ENCODE measurements at regions not wholly inside any gene's neighbourhood (a gene's known extent, or its start where the extent isn't known, plus 50 kb on each side); places are given as distances from the start of the nearest gene placed in this dataset.

- ATAC-seq (no peak), DNase-seq (ENCODE audit: low read depth, low spot score) (no peak)
- H3K4me1 ChIP-seq (ENCODE audit: control insufficient read depth in 1 of 2, insufficient read depth in 2 of 2, low read length in 2 of 2): no peaks in the 10 kb centered on the region
- intact Hi-C loops (cut with micrococcal nuclease): no loop called here
- no peaks in the 10 kb centered on the region for H3K36me3 ChIP-seq (ENCODE audit: control insufficient read depth in 1 of 2, insufficient read depth in 2 of 2, low read length in 2 of 2)
- H3K4me3 ChIP-seq (replicated peaks in 1 of 2; ENCODE audit: low read depth in 1 of 2, low read length in 2 of 2): no peak overlapping the region
- no peaks in the 10 kb centered on the region for H3K27me3 ChIP-seq (ENCODE audit: insufficient read depth, low read length)
- H2AFZ ChIP-seq (ENCODE audit: low read depth, low read length, poor library complexity, severe bottlenecking): no peak overlapping the region
- H3K9me2 ChIP-seq (ENCODE audit: insufficient read depth): no peaks in the 10 kb centered on the region
- no peak overlapping the region for H3K4me2 ChIP-seq (ENCODE audit: low read length)
- H3K79me2 ChIP-seq (ENCODE audit: insufficient read depth, low read length): no peaks in the 10 kb centered on the region
- CTCF ChIA-PET: no interaction called here
- no peak overlapping the region for H3K27ac ChIP-seq (ENCODE audit: low read depth, low read length)
- POLR2A ChIA-PET: no interaction called here
- H4K20me1 ChIP-seq (ENCODE audit: insufficient read depth): no peaks in the 10 kb centered on the region
- H3K9me3 ChIP-seq (ENCODE audit: control insufficient read depth in 1 of 2, insufficient read depth in 1 of 2, low read depth in 1 of 2, low read length in 2 of 2): 0 out of 4 replicates have a peak, but pooled peaks cover 0 to 2% of the 10 kb centered on the region in 2 experiments
- RAD21 ChIA-PET (ENCODE audit: low non-redundant PET in 1 of 2, low total read pairs in 2 of 2, uncharacterized antibody in 2 of 2, unreplicated experiment in 2 of 2): no interaction called here
- no peak overlapping the region for H3K9ac ChIP-seq (ENCODE audit: low read length)
- no TSS peak for BruUV-seq (replicated peaks)
- TF ChIP-seq TCF7L2 (IDR thresholded peaks at IDR 0.05; ENCODE audit: borderline replicate concordance, extremely low read depth, insufficient read depth, insufficient read length) (no peak), ZFX (IDR thresholded peaks at IDR 0.05) (no peak), FOSL1 (IDR thresholded peaks at IDR 0.05; ENCODE audit: low read depth) (no peak), JUND (IDR thresholded peaks at IDR 0.05) (no peak), ELF1 (IDR thresholded peaks at IDR 0.05; ENCODE audit: borderline replicate concordance, low read depth) (no peak), EZH2phosphoT487 (IDR thresholded peaks at IDR 0.05; ENCODE audit: borderline replicate concordance) (no peak), SIN3A (IDR thresholded peaks at IDR 0.05; ENCODE audit: low read depth) (no peak), EGR1 (IDR thresholded peaks at IDR 0.05; ENCODE audit: low read depth) (no peak), ZNF274 (IDR thresholded peaks at IDR 0.05; ENCODE audit: low read depth, low read length) (no peak), POLR2A (IDR thresholded peaks at IDR 0.05; ENCODE audit: borderline replicate concordance, extremely low read depth, insufficient read depth, insufficient read length) (no peak), YY1 (IDR thresholded peaks at IDR 0.05; ENCODE audit: extremely low read depth, insufficient replicate concordance, low read depth, low read length) (no peak), RAD21 (IDR thresholded peaks at IDR 0.05; ENCODE audit: low read depth) (no peak), SP1 (IDR thresholded peaks at IDR 0.05; ENCODE audit: low read depth) (no peak), POLR2AphosphoS5 (IDR thresholded peaks at IDR 0.05; ENCODE audit: low read depth, low read length) (no peak)
- TF ChIP-seq, protein P1, sequence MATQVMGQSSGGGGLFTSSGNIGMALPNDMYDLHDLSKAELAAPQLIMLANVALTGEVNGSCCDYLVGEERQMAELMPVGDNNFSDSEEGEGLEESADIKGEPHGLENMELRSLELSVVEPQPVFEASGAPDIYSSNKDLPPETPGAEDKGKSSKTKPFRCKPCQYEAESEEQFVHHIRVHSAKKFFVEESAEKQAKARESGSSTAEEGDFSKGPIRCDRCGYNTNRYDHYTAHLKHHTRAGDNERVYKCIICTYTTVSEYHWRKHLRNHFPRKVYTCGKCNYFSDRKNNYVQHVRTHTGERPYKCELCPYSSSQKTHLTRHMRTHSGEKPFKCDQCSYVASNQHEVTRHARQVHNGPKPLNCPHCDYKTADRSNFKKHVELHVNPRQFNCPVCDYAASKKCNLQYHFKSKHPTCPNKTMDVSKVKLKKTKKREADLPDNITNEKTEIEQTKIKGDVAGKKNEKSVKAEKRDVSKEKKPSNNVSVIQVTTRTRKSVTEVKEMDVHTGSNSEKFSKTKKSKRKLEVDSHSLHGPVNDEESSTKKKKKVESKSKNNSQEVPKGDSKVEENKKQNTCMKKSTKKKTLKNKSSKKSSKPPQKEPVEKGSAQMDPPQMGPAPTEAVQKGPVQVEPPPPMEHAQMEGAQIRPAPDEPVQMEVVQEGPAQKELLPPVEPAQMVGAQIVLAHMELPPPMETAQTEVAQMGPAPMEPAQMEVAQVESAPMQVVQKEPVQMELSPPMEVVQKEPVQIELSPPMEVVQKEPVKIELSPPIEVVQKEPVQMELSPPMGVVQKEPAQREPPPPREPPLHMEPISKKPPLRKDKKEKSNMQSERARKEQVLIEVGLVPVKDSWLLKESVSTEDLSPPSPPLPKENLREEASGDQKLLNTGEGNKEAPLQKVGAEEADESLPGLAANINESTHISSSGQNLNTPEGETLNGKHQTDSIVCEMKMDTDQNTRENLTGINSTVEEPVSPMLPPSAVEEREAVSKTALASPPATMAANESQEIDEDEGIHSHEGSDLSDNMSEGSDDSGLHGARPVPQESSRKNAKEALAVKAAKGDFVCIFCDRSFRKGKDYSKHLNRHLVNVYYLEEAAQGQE (IDR thresholded peaks at IDR 0.05; ENCODE audit: low read depth): no peak
- TF ChIP-seq, protein P2, sequence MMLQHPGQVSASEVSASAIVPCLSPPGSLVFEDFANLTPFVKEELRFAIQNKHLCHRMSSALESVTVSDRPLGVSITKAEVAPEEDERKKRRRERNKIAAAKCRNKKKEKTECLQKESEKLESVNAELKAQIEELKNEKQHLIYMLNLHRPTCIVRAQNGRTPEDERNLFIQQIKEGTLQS (IDR thresholded peaks at IDR 0.05): no peak
- TF ChIP-seq, protein P3, sequence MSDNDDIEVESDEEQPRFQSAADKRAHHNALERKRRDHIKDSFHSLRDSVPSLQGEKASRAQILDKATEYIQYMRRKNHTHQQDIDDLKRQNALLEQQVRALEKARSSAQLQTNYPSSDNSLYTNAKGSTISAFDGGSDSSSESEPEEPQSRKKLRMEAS (IDR thresholded peaks at IDR 0.05): no peak
- TF ChIP-seq, protein P4, sequence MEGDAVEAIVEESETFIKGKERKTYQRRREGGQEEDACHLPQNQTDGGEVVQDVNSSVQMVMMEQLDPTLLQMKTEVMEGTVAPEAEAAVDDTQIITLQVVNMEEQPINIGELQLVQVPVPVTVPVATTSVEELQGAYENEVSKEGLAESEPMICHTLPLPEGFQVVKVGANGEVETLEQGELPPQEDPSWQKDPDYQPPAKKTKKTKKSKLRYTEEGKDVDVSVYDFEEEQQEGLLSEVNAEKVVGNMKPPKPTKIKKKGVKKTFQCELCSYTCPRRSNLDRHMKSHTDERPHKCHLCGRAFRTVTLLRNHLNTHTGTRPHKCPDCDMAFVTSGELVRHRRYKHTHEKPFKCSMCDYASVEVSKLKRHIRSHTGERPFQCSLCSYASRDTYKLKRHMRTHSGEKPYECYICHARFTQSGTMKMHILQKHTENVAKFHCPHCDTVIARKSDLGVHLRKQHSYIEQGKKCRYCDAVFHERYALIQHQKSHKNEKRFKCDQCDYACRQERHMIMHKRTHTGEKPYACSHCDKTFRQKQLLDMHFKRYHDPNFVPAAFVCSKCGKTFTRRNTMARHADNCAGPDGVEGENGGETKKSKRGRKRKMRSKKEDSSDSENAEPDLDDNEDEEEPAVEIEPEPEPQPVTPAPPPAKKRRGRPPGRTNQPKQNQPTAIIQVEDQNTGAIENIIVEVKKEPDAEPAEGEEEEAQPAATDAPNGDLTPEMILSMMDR (IDR thresholded peaks at IDR 0.05 in 2 of 3, conservative IDR thresholded peaks at IDR 0.05 in 1 of 3; ENCODE audit: borderline replicate concordance in 1 of 3, insufficient read depth in 1 of 3, low read depth in 2 of 3, low read length in 2 of 3): no peak
These were observed 244.4 kb upstream of the SLITRK1 start for GRCh38 chr13:84126671-84127171.

All from HCT116 (cell line).